Erythroblast (primary cell): ENCODE measurements at regions not wholly inside any gene's neighbourhood (a gene's known extent, or its start where the extent isn't known, plus 50 kb on each side); places are given as distances from the start of the nearest gene placed in this dataset.

ENCODE experiments used
- GATA1 ChIP-seq: IDR thresholded peaks from 2 replicates; pipeline ENCODE4 v1.6.1; 2011; ENCODE audit warnings: low read depth, mild to moderate bottlenecking, control low read depth, low read length, moderate library complexity
- POLR2A ChIP-seq: IDR thresholded peaks from 2 replicates; pipeline ENCODE4 v1.6.1; 2011; ENCODE audit warnings: mild to moderate bottlenecking, low read length

DNA sequence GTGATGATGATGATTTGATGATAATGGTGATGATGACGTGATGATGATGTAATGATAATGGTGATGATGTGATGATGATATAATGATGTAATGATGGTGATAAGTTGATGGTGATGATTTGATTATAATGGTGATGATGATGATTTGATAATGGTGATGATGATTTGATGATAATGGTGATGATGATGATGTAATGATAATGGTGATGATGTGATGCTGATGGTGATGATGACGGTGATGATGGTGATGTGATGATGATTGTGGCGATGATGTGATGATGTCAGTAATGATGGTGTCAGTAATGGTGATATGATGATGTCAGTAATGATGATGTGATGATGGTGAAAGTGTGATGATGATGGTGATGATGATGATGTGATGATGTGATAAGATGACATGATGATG lies 613.4 kb downstream of the AACS start:
- TF ChIP-seq POLR2A (no peak), GATA1 (no peak)
